HG03103 (cell line): ENCODE measurements at regions not wholly inside any gene's neighbourhood (a gene's known extent, or its start where the extent isn't known, plus 50 kb on each side); places are given as distances from the start of the nearest gene placed in this dataset.

ENCODE experiments used
- ATAC-seq: cut with Tn5 transposase; IDR thresholded peaks from one replicate; pipeline ENCODE4 v1.9.1; 2021; ENCODE audit warnings: low read depth; ENCODE audit not compliant: unreplicated experiment

- ATAC-seq, result no peak
These were observed 325.2 kb downstream of the DRD1 start for GRCh38 chr5:175118700-175119309.

GRCh38 chr5:175116466-175117048 lies 327.4 kb downstream of the DRD1 start:
- no peak for ATAC-seq

GRCh38 chr5:175115831-175116230 lies 328.2 kb downstream of the DRD1 start:
- no peak for ATAC-seq

- no peak for ATAC-seq
These were observed 330.0 kb downstream of the DRD1 start for GRCh38 chr5:175113947-175114346.

- no peak for ATAC-seq
These were observed 334.8 kb downstream of the DRD1 start for GRCh38 chr5:175109058-175109755.

GRCh38 chr5:175107865-175108264 lies 336.1 kb downstream of the DRD1 start:
- no peak for ATAC-seq

GRCh38 chr5:175107028-175107588 lies 336.9 kb downstream of the DRD1 start:
- no peak for ATAC-seq

- no peak for ATAC-seq
These were observed 339.3 kb downstream of the DRD1 start for GRCh38 chr5:175104677-175105076.

- no peak for ATAC-seq
These were observed 340.2 kb downstream of the DRD1 start for GRCh38 chr5:175103746-175104145.

- ATAC-seq, result no peak
These were observed 341.3 kb downstream of the DRD1 start for GRCh38 chr5:175102717-175103116.

- ATAC-seq, result no peak
These were observed 345.7 kb downstream of the DRD1 start for GRCh38 chr5:175098301-175098700.

GRCh38 chr5:175096469-175097165 lies 347.4 kb downstream of the DRD1 start:
- ATAC-seq, result no peak

GRCh38 chr5:175094461-175094860 lies 349.5 kb downstream of the DRD1 start:
- no peak for ATAC-seq

GRCh38 chr5:175092691-175093090 lies 351.3 kb downstream of the DRD1 start:
- ATAC-seq, result no peak

GRCh38 chr5:175088963-175089362 lies 355.0 kb downstream of the DRD1 start:
- no peak for ATAC-seq

- ATAC-seq, result no peak
These were observed 358.6 kb downstream of the MSX2 start for GRCh38 chr5:175082866-175083590.

- ATAC-seq, result no peak
These were observed 358.0 kb downstream of the MSX2 start for GRCh38 chr5:175082346-175082745.

GRCh38 chr5:175079707-175080106 lies 355.3 kb downstream of the MSX2 start:
- no peak for ATAC-seq

- ATAC-seq, result no peak
These were observed 345.9 kb downstream of the MSX2 start for GRCh38 chr5:175070283-175070682.

GRCh38 chr5:175060257-175060656 lies 335.9 kb downstream of the MSX2 start:
- ATAC-seq, result no peak
